Urothelium cell line (cell line): ENCODE measurements at regions not wholly inside any gene's neighbourhood (a gene's known extent, or its start where the extent isn't known, plus 50 kb on each side); places are given as distances from the start of the nearest gene placed in this dataset.

Experiments
- DNase-seq: peaks from one replicate; pipeline ENCODE4 v3.0.0; 2011; ENCODE audit warnings: low spot score, mixed read lengths
- FAIRE-seq: peaks from 2 replicates; lab custom pipeline; 2011; peaks lifted over from hg19 to GRCh38; lab: Jason Lieb, UNC

DNA sequence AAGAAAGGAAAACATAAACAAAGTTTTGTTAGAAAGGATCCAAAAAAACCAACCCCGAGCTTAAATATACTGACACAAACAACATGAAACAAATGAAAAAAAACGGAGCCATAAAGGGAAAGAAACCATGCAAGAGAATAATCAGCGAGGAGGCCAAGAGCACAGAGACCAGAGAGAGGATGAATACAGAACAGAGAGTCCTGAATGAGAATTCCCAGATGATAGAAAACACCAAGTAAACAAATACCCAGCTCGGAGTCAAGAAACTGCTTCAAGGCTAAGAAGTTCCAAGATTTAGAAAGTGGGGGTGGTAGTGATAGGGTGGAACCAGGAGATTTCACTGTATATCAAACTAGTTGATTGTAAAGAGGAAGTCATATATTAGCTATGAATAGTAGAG, 313.3 kb downstream of the OSR1 start:
- DNase-seq (no peak), FAIRE-seq (no peak)

DNA sequence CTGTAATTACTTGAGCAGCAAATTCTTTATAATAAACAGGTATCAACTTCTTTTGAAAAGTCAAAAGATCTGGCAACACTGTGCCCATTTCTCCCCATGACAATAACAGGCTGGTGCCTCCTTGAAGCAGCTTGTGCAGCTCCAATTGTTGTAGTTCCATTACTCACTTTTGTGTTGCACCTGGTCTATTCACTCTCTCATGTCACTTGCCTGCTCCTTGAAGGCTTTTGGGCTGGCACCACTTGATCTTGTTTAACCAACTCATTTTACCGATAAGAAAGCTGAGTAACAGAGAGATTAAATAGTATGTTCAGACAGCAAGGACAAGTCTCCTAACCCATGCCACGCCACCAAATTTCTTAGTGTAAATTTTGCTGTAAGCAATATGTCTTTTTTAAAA, 314.5 kb downstream of the OSR1 start:
- DNase-seq (no peak), FAIRE-seq (no peak)

GRCh38 chr2:19041434-19042041, 316.9 kb downstream of the OSR1 start:
- no peak for FAIRE-seq

DNA sequence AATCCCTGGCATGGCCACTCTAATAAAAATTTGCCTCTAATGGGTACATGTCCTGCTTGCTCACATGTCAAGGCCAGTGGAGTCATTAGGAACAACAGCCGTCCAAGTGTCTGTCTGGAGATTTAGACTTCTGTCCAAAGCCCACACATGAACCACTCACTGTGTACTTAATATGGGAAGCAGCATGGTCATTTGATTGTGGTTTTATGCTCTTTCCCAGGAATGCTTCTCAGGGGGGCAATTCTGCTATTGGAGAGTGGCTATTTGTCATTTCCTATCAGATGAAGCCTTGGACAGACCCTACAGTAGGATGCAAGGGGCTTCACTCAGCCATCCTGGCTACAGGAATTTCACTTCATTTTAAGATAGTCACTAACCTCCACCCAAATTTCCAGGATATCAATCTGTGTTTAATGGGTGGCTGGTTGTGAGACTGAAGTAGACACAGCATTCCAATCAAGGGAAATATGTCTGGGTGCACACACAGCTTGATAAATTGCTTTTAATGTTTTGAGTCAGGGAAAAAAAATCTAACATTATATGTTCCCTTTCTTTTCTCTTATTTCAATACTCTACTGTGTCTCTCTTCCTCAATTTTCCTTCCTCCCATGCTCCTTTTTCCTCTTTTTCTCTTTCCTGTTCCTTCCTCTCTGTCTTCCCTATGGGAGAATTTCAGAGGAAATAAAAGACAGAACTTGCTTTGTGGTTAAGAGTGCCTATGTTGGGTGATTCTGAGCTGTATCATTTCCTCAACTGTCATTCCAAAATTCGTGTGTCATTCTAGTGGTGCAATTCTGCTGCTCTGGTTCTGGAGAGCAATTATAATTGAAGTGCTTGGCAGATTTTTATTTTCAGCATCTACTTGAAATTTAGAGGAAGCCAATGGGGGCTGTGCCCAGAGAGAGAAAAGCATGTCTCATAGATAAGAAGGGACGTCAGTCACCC, 320.1 kb downstream of the OSR1 start:
- DNase-seq, result no peak
- FAIRE-seq, result peak; percentile 40

More at GRCh38 chr2:19041434-19042041, 316.9 kb downstream of the OSR1 start:
- DNase-seq, result no peak

DNA sequence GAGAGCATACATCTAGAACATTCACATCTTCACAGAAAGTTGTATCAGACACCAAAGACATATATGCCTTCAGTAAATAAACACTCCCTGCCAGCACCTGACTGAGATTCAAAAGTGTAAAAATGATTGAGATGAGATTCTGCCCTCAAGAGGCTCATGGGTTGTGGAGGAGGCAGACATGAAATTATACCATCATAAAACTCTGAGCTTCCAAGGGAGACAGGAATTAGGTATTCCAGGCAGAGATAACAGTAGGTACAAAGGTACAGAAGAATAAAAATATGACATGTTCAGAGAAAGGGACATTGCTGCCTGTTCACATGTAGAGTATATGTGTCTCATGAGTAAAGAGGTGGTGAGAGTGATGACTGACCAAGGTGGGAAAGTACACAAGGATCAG, 322.3 kb downstream of the OSR1 start:
- no peak for DNase-seq
- FAIRE-seq, result no peak

DNA sequence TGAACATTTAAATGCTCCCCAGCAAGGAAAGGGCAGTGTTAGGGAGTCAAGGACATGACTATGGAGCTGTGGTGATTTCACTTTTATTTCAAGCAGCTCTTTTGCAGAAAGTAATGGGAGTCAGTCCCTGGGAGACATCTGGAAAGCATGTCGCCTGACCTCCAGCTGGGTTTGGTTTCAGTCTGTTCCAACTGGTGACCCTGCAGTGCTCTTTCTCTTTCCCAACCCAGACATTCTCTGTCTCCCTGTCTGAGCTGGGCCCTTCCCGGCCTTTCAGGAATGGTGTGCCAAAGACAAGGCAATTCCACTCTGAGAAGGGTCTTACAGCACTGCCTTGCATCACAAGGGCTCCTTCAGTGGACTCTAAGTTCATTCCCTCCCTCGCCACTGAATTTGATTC, 323.2 kb downstream of the OSR1 start:
- no peak for DNase-seq
- FAIRE-seq, result no peak

DNA sequence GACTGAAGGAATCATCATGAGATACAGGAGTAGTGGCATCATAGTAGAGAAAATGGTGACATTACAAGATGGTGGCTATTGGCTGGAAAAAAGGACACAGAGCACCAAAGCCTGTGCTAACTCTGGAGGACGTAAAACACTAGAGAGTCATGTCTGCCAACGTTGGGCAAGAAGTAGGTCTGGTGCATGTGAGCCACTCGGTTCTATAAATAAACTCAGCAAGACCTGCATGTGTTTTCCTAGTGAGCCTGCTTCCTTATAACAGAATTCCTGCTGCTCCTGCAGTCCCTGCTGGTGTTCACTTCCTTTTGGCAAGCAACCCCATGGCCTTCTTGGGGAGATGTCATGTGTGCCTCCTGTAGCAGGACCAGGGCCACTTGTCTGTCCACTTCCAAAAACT, 325.2 kb downstream of the OSR1 start:
- no peak for DNase-seq
- no peak for FAIRE-seq

DNA sequence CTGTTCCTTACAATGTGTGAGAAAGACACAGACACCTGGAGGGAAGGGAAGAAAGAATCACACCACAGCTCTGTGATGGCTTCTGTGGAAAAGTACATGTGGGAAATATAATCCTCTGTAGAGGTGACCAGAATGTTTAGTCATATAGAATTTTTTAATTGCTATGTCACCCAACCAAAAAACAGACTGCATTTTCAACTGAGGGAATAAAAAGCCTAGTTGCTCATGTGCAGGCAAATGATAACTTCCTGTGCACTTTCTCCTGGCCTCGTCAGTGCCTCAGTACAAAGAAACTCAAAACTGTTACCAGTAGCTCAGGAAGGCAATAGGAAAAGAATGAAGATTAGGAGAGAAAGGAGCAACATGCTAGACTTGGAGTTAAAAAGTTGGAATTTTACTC, 326.8 kb downstream of the OSR1 start:
- DNase-seq (no peak), FAIRE-seq (no peak)

GRCh38 chr2:19029655-19030054, 328.8 kb downstream of the OSR1 start:
- DNase-seq (no peak), FAIRE-seq (no peak)

- DNase-seq (no peak), FAIRE-seq (no peak)
Measured at GRCh38 chr2:19028587-19029375, 329.6 kb downstream of the OSR1 start.

- FAIRE-seq, result no peak
- no peak for DNase-seq
Measured at GRCh38 chr2:19027626-19028025, 330.8 kb downstream of the OSR1 start.

GRCh38 chr2:19026261-19026660, 332.2 kb downstream of the OSR1 start:
- no peak for DNase-seq
- FAIRE-seq, result no peak

DNA sequence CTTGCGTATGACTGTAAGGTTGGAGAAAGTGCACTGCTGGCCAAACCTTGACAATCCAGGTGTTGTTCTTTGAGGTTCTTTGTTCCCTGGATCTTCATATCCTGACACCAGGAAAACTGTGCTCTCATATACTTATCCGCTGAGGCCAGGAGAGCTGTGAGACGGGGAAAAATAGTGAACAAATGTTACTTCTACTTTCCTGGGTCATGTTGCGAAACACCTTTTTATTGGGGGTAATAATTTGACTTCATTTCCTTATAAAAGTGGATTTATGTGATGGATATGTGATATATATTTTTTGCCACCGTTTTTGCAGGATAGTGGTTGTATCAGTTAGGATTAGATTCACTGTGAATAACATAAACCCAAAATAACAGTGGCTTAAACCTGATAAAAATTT, 336.1 kb downstream of the OSR1 start:
- DNase-seq, result no peak
- FAIRE-seq, result no peak

DNA sequence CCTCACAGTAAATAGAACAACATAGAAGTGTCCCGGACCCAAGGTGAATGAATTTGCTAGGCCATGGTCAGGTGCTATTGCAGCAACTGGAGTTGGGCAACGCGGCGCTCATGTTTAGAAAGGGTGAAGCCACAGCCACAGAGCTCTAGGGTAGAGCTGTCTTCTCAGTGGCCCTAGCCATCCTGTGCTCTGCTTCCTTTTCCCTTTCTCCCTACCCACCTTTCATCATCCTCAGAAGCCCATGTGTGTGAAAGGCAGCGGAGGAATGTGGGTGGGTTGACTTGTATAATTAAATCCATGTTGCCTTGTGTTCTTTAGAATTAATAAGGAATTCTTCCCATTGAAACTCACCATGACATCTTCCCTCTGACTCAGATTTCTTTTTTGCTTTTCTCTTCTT, 336.7 kb downstream of the OSR1 start:
- no peak for FAIRE-seq
- DNase-seq, result no peak

GRCh38 chr2:19021100-19021476, 337.3 kb downstream of the OSR1 start:
- peak; percentile 72 for DNase-seq
- no peak for FAIRE-seq

DNA sequence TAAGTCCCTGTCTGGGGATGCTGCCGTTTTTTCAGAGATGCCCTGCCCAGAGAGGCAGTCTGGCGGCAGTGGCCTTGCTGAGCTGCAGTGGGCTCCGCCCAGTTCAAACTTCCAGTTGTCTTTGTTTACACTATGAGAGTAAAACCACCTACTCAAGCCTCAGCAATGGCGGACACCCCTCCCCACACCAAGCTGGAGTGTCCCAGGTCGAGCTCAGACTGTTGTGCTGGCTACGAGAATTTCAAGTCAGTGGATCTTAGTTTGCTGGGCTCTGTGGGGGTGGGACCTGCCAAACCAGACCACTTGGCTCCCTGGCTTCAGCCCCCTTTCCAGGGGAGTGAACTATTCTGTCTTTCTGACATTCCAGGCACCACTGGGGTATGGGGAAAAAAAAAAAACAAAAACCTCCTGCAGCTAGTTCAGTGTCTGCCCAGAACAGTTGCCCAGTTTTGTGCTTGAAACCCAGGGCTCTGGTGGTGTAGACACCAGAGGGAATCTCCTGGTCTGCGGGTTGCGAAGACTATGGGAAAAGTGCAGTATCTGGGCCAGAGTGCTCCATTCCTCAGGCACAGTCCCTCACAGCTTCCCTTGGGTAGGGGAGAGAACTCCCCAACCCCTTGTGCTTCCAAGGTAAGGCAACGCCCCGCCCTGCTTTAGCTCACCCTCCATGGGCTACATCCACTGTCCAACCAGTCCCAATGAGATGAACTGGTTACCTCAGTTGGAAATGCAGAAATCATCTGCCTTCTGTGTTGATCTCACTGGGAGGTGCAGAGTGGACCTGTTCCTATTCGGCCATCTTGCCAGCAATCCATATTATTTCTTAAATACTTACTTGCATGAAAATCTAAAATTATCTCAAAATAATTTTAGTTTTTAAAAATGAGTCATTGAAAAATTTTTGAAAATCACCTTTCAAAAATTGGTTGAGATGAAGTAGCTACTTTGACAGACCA, 338.0 kb downstream of the OSR1 start:
- FAIRE-seq (no peak), DNase-seq (no peak)

DNA sequence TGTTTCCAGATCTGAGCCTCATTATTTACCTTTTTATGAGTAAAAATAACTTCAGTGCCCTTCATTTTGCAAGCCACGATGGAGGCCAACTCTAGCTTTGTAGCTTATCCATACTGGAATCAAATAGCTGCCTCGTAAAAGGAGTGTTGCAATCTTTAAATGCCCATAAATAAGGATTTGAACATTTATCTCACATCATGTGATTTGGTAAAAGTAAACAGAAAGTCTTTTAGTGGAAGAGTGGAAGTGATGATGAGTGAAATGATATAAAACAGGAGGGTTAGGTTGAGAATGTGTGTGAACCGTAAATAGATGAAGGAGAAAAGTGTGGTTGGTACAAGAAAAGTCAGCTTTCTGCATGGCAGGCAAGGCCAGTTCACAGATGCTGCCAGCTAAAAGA, 348.9 kb downstream of the OSR1 start:
- DNase-seq, result no peak
- no peak for FAIRE-seq

DNA sequence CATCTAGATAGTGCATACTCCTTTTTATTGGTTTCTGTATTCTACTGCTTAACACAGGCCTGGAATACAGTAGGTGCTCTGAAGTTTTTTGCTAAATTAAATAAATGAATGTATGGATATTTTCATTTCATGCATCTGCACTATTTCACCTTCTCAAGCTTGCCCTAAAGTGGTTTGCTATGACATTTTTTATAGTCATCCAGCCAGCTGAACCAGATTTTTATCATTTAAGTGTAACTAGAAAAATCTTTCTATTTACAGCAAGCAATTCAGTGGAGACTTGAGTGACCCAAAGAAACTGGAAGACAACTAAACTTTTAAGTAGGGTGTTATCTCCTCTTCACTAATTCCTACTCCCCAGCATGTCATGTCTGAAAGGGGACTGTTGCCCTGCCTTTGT, 354.9 kb downstream of the OSR1 start:
- FAIRE-seq, result peak; percentile 5
- DNase-seq, result no peak

DNA sequence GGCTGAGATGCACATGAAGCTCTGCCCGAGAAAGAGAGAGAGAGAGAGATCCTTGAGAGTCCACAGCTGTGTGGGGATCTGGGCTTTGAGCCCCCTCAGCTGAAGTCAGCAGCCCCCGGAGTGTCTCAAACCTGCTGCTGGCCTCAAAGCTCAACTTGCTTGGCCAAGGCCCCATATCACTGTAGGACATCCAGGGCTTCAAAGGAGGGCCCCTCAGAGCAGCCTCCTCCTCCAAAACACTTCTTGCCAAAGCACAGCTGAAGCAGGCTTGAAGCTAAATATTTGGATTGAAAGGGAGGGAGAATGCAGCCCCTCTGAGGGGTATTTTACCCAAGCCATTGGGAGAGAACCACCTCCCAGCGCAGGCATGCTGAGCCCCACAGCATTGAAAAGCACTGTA, 357.6 kb downstream of the OSR1 start:
- no peak for FAIRE-seq
- no peak for DNase-seq

- DNase-seq (no peak), FAIRE-seq (no peak)
Measured at GRCh38 chr2:18999198-18999597, 359.2 kb downstream of the OSR1 start.

DNA sequence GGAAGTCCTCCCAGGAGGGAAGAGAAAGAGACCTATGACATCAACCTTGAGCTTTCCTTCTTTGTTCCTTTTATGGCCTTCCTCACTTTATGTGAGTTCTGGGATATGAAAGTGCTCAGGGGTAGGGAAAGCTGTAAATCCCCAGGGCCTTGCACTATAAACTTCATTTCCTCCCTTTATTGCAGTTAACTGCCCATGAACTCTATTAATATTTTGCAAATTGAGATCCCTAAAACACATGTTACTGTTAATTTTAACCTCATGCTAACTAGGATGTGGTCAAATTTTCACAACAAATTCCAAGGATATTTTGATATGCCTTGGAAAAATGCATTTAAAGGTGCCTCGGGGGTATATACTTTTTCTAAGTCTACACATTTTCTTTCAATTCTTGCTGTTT, 359.9 kb downstream of the OSR1 start:
- DNase-seq, result no peak
- FAIRE-seq, result no peak
